HG02870 (cell line): ENCODE measurements at regions not wholly inside any gene's neighbourhood (a gene's known extent, or its start where the extent isn't known, plus 50 kb on each side); places are given as distances from the start of the nearest gene placed in this dataset.

Experiments used
- ATAC-seq: cut with Tn5 transposase; IDR thresholded peaks from one replicate; pipeline ENCODE4 v1.9.1; 2021; ENCODE audit warnings: mild to moderate bottlenecking, moderate library complexity; ENCODE audit not compliant: unreplicated experiment

- peak; percentile 93 for ATAC-seq
Observed at GRCh38 chrX:2608638-2609430, 82.3 kb upstream of the CD99 start.

- no peak for ATAC-seq
Observed at GRCh38 chrX:2607113-2607512, 84.0 kb upstream of the CD99 start.

- ATAC-seq, result no peak
Observed at GRCh38 chrX:2600564-2600963, 90.5 kb upstream of the CD99 start.

GRCh38 chrX:2596555-2597255 lies 94.4 kb upstream of the CD99 start:
- no peak for ATAC-seq

GRCh38 chrX:2596045-2596444 lies 95.0 kb upstream of the CD99 start:
- no peak for ATAC-seq

- no peak for ATAC-seq
Observed at GRCh38 chrX:2595258-2595657, 94.5 kb upstream of the DHRSX start.

- ATAC-seq, result no peak
Observed at GRCh38 chrX:2594491-2594890, 93.7 kb upstream of the DHRSX start.

- ATAC-seq, result no peak
Observed at GRCh38 chrX:2592279-2592678, 91.5 kb upstream of the DHRSX start.

- no peak for ATAC-seq
Observed at GRCh38 chrX:2589186-2590020, 88.6 kb upstream of the DHRSX start.

- no peak for ATAC-seq
Observed at GRCh38 chrX:2588049-2588448, 87.3 kb upstream of the DHRSX start.

- no peak for ATAC-seq
Observed at GRCh38 chrX:2587146-2587545, 86.4 kb upstream of the DHRSX start.

- no peak for ATAC-seq
Observed at GRCh38 chrX:2585158-2585470, 84.3 kb upstream of the DHRSX start.

- ATAC-seq, result no peak
Observed at GRCh38 chrX:2584251-2585157, 83.7 kb upstream of the DHRSX start.

- ATAC-seq, result no peak
Observed at GRCh38 chrX:2583194-2584162, 82.7 kb upstream of the DHRSX start.

GRCh38 chrX:2582667-2583066 lies 81.9 kb upstream of the DHRSX start:
- no peak for ATAC-seq

- ATAC-seq, result no peak
Observed at GRCh38 chrX:2581296-2581695, 80.5 kb upstream of the DHRSX start.

GRCh38 chrX:2578864-2579263 lies 78.1 kb upstream of the DHRSX start:
- no peak for ATAC-seq

- no peak for ATAC-seq
Observed at GRCh38 chrX:2577844-2578466, 77.2 kb upstream of the DHRSX start.

- ATAC-seq, result no peak
Observed at GRCh38 chrX:2576793-2577192, 76.0 kb upstream of the DHRSX start.
